ENCODE measurements at regions not wholly inside any gene's neighbourhood (a gene's known extent, or its start where the extent isn't known, plus 50 kb on each side); places are given as distances from the start of the nearest gene placed in this dataset.

DNA sequence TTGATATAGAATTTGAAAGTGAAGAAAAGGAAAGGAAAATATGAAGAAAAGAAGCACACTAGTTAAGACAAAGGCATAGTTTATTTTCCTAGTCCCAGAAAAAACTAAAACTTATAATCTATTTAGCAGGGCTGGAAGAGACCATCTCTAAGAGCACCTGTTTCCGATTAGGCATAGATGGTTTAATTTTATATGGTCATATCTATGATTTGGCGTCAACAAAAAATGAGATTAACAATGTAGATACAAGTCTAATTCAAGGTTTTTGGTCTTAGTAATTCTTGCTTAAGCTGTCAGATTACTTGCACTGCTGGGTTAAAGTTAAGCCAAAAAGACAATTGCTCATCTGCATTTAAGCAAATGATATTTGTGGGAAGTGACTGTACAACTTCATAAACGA lies 502.5 kb upstream of the FSHR start:
- no peaks in the 10 kb centered on the region for H3K9me3 ChIP-seq
- no peaks in the 10 kb centered on the region for H3K36me3 ChIP-seq
- H3K27ac ChIP-seq: no peak overlapping the region
- ATAC-seq: no peak
- TF ChIP-seq POLR2AphosphoS5 (IDR thresholded peaks at IDR 0.05) (no peak), EP300 (IDR thresholded peaks at IDR 0.05) (no peak), POLR2A (IDR thresholded peaks at IDR 0.05) (no peak)
- TF ChIP-seq, protein P1, sequence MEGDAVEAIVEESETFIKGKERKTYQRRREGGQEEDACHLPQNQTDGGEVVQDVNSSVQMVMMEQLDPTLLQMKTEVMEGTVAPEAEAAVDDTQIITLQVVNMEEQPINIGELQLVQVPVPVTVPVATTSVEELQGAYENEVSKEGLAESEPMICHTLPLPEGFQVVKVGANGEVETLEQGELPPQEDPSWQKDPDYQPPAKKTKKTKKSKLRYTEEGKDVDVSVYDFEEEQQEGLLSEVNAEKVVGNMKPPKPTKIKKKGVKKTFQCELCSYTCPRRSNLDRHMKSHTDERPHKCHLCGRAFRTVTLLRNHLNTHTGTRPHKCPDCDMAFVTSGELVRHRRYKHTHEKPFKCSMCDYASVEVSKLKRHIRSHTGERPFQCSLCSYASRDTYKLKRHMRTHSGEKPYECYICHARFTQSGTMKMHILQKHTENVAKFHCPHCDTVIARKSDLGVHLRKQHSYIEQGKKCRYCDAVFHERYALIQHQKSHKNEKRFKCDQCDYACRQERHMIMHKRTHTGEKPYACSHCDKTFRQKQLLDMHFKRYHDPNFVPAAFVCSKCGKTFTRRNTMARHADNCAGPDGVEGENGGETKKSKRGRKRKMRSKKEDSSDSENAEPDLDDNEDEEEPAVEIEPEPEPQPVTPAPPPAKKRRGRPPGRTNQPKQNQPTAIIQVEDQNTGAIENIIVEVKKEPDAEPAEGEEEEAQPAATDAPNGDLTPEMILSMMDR (IDR thresholded peaks at IDR 0.05): no peak
- no peak overlapping the region for H3K4me3 ChIP-seq
- H3K4me1 ChIP-seq: no peaks in the 10 kb centered on the region
- H3K27me3 ChIP-seq: no peaks in the 10 kb centered on the region
- 78 to 85% methylated on average over 2 to 3 of the region's 3 CpGs for WGBS, 2 donors (ENCODE audit: low coverage in 1 of 2)

DNA sequence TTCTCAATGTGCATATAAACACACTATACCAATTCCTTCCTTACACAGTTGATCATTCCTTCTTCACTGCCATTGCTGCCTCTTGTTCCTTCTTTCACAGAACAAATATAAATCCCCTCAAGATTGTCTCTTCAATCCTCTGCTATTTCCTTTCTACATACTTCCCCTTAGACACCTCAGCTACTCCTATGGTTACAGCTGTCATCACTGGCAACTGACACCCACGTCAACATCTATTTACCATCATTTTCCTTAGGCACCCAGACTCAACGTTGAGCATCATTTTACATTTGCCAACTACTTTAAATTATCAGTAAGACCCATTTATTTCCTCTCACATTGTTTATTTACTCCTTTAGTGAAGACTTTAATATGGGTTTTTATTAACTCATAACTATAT lies 488.8 kb upstream of the FSHR start:
- Histone ChIP-seq H3K4me1 (no peaks in the 10 kb centered on the region), H3K9me3 (no peaks in the 10 kb centered on the region), H3K27me3 (no peaks in the 10 kb centered on the region), H3K27ac (no peak overlapping the region), H3K36me3 (no peaks in the 10 kb centered on the region), H3K4me3 (no peak overlapping the region)
- TF ChIP-seq EP300 (IDR thresholded peaks at IDR 0.05): no peak
- no peak for TF ChIP-seq POLR2AphosphoS5 (IDR thresholded peaks at IDR 0.05)
- TF ChIP-seq, protein P1 (IDR thresholded peaks at IDR 0.05): no peak
- no peak for TF ChIP-seq POLR2A (IDR thresholded peaks at IDR 0.05)
- WGBS, 2 donors (ENCODE audit: low coverage in 1 of 2): 45 to 52% methylated on average over 2 of the region's 2 CpGs
- no peak for ATAC-seq

DNA sequence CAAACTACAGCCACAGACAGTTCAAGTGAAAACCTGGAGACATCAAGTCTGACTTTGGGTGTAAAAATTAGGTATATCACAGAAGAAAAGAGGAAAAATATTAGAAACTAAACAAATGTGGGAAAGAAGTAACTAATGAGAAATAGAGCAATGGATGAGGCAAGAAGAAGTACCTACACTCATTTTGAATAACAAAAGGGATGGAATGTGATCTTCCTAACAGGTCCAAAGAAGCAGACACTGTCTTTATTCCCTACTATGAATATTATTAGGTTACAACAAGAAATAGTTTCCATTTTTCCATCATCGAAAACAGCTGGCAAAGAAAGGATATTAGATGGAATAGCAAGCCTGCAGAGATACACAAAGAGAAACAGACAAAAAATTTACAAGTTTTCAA lies 486.3 kb upstream of the FSHR start:
- WGBS, 2 donors (ENCODE audit: low coverage in 1 of 2): 54 to 56% methylated on average over 1 of the region's 1 CpG
- no peak for ATAC-seq

DNA sequence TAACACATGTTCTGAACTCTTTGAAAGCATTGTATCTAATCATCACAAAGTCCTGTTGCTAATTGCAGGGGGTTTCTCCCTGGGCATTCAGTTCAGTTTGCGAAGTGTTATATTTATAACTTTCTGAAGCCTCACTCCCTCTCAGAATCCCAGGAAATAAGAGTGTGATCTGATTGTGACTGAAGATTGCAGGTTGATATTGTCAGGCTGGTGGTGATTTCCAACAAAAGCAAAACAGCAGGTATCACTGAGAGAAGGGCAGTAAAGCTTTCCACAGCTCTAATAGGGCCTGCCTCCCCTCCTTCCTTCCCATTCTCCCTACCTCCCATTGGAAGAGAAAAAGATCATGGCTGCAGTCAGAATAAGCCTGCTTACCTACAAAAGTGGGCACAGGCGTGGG lies 466.7 kb upstream of the FSHR start:
- 82 to 86% methylated on average over 1 to 2 of the region's 2 CpGs for WGBS, 2 donors (ENCODE audit: low coverage in 1 of 2)
- Histone ChIP-seq H3K4me3 (no peak overlapping the region), H3K27ac (no peak overlapping the region), H3K9me3 (no peaks in the 10 kb centered on the region), H3K36me3 (no peaks in the 10 kb centered on the region), H3K4me1 (no peaks in the 10 kb centered on the region), H3K27me3 (no peaks in the 10 kb centered on the region)
- no peak for ATAC-seq
- TF ChIP-seq POLR2A (IDR thresholded peaks at IDR 0.05) (no peak), EP300 (IDR thresholded peaks at IDR 0.05) (no peak), POLR2AphosphoS5 (IDR thresholded peaks at IDR 0.05) (no peak)
- TF ChIP-seq, protein P1 (IDR thresholded peaks at IDR 0.05): no peak

More for the DNA sequence above, 486.3 kb upstream of the FSHR start:
- no peak for TF ChIP-seq POLR2A (IDR thresholded peaks at IDR 0.05)
- TF ChIP-seq, protein P1 (IDR thresholded peaks at IDR 0.05): no peak
- TF ChIP-seq EP300 (IDR thresholded peaks at IDR 0.05): no peak
- TF ChIP-seq POLR2AphosphoS5 (IDR thresholded peaks at IDR 0.05): no peak
- no peaks in the 10 kb centered on the region for H3K27me3 ChIP-seq
- H3K9me3 ChIP-seq: no peaks in the 10 kb centered on the region
- no peak overlapping the region for H3K4me3 ChIP-seq
- H3K36me3 ChIP-seq: no peaks in the 10 kb centered on the region
- H3K27ac ChIP-seq: no peak overlapping the region
- H3K4me1 ChIP-seq: no peaks in the 10 kb centered on the region

DNA sequence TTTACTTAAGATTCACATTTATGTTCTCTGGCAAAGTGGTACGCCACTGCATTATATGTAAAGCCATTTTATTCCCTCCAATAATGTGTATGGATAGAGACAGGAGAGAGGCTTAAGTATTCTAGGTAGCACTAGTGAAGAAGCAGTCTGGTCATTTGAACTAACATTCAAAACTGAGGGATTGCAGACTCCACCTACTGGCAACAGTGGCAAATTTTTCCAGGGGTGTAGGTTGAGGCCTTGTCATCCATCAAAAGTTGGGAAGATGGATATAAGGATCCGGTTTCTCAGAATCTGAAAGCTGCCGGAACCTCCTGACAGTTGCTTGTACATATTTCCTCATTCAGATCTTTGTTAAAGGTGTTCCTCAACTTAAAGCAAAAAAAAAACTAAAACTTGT lies 465.5 kb upstream of the FSHR start:
- Histone ChIP-seq H3K4me3 (no peak overlapping the region), H3K9me3 (no peaks in the 10 kb centered on the region), H3K27me3 (no peaks in the 10 kb centered on the region), H3K36me3 (no peaks in the 10 kb centered on the region), H3K4me1 (no peaks in the 10 kb centered on the region), H3K27ac (no peak overlapping the region)
- ATAC-seq: no peak
- TF ChIP-seq POLR2A (IDR thresholded peaks at IDR 0.05) (no peak), POLR2AphosphoS5 (IDR thresholded peaks at IDR 0.05) (no peak), EP300 (IDR thresholded peaks at IDR 0.05) (no peak)
- TF ChIP-seq, protein P1 (IDR thresholded peaks at IDR 0.05): no peak
- 88 to 97% methylated on average over 2 to 3 of the region's 3 CpGs for WGBS, 2 donors (ENCODE audit: low coverage in 1 of 2)
